ENCODE measurements at regions not wholly inside any gene's neighbourhood (a gene's known extent, or its start where the extent isn't known, plus 50 kb on each side); places are given as distances from the start of the nearest gene placed in this dataset.

GRCh38 chr1:165063181-165063965 lies 293.1 kb downstream of the LMX1A start:
- Histone ChIP-seq H3K36me3 (no peaks in the 10 kb centered on the region), H3K27ac (peak overlapping the region; percentile 55 to 66 (median 56)), H3K4me1 (peaks cover 0 to 39% (median 28%) of the 10 kb centered on the region in 4 donors), H3K27me3 (no peaks in the 10 kb centered on the region), H3K9me3 (no peaks in the 10 kb centered on the region), H3K4me3 (no peak overlapping the region)
- 71 to 74% methylated on average over 6 of the region's 6 CpGs for WGBS, 2 donors
- TF ChIP-seq POLR2AphosphoS5 (IDR thresholded peaks at IDR 0.05) (peak in 3 of 4 donors; percentile 55 to 73 (median 62)), POLR2A (IDR thresholded peaks at IDR 0.05) (no peak), EP300 (IDR thresholded peaks at IDR 0.05) (peak in 2 of 4 donors; percentile 8 to 32)
- intact Hi-C loops (cut with DNase I): loop anchor here (10.0 kb wide), 6 partner anchors 239 to 1659 kb away; no protein-coding TSS in a partner anchor
- DNase-seq: peak; percentile 83

GRCh38 chr1:165062346-165062745 lies 294.2 kb downstream of the LMX1A start:
- peaks cover 0 to 31% (median 28%) of the 10 kb centered on the region in 4 donors for H3K4me1 ChIP-seq
- intact Hi-C loops (cut with DNase I): loop anchor here (10.0 kb wide), 6 partner anchors 238 to 1658 kb away; no protein-coding TSS in a partner anchor
- DNase-seq: no peak
- peak overlapping the region; percentile 55 to 66 (median 56) for H3K27ac ChIP-seq
- no peaks in the 10 kb centered on the region for H3K27me3 ChIP-seq
- TF ChIP-seq EP300 (IDR thresholded peaks at IDR 0.05) (no peak), CTCF (IDR thresholded peaks at IDR 0.05) (no peak), POLR2AphosphoS5 (IDR thresholded peaks at IDR 0.05) (no peak), POLR2A (IDR thresholded peaks at IDR 0.05) (no peak)
- 63 to 66% methylated on average over 4 of the region's 4 CpGs for WGBS, 2 donors
- H3K9me3 ChIP-seq: no peaks in the 10 kb centered on the region
- H3K4me3 ChIP-seq: no peak overlapping the region
- no peaks in the 10 kb centered on the region for H3K36me3 ChIP-seq

GRCh38 chr1:165060285-165060793 lies 296.2 kb downstream of the LMX1A start:
- H3K4me3 ChIP-seq: no peak overlapping the region
- H3K27ac ChIP-seq: no peak overlapping the region
- H3K27me3 ChIP-seq: no peaks in the 10 kb centered on the region
- 88 to 89% methylated on average over 6 of the region's 6 CpGs for WGBS, 2 donors
- H3K36me3 ChIP-seq: no peaks in the 10 kb centered on the region
- peaks cover 0 to 39% (median 30%) of the 10 kb centered on the region in 4 donors for H3K4me1 ChIP-seq
- no peak for DNase-seq
- intact Hi-C loops (cut with DNase I): loop anchor here (10.0 kb wide), 6 partner anchors 236 to 1656 kb away; no protein-coding TSS in a partner anchor
- H3K9me3 ChIP-seq: no peaks in the 10 kb centered on the region
- no peak for TF ChIP-seq POLR2AphosphoS5 (IDR thresholded peaks at IDR 0.05)
- TF ChIP-seq CTCF (IDR thresholded peaks at IDR 0.05): no peak
- TF ChIP-seq EP300 (IDR thresholded peaks at IDR 0.05): no peak
- no peak for TF ChIP-seq POLR2A (IDR thresholded peaks at IDR 0.05)

GRCh38 chr1:165057956-165058355 lies 298.6 kb downstream of the LMX1A start:
- H3K4me1 ChIP-seq: peaks cover 0 to 26% (median 16%) of the 10 kb centered on the region in 4 donors
- H3K27me3 ChIP-seq: no peaks in the 10 kb centered on the region
- WGBS, 2 donors: 62 to 80% methylated on average over 3 of the region's 3 CpGs
- no peak for DNase-seq
- no peaks in the 10 kb centered on the region for H3K36me3 ChIP-seq
- no peak overlapping the region for H3K27ac ChIP-seq
- H3K4me3 ChIP-seq: no peak overlapping the region
- no peak for TF ChIP-seq CTCF (IDR thresholded peaks at IDR 0.05)
- no peak for TF ChIP-seq POLR2AphosphoS5 (IDR thresholded peaks at IDR 0.05)
- TF ChIP-seq EP300 (IDR thresholded peaks at IDR 0.05): no peak
- TF ChIP-seq POLR2A (IDR thresholded peaks at IDR 0.05): no peak
- H3K9me3 ChIP-seq: no peaks in the 10 kb centered on the region
- intact Hi-C loops (cut with DNase I): no loop called here

GRCh38 chr1:165056914-165057313 lies 299.6 kb downstream of the LMX1A start:
- Histone ChIP-seq H3K9me3 (no peaks in the 10 kb centered on the region), H3K27me3 (no peaks in the 10 kb centered on the region), H3K36me3 (no peaks in the 10 kb centered on the region), H3K4me1 (peaks cover 0 to 16% (median 6%) of the 10 kb centered on the region in 4 donors), H3K27ac (no peak overlapping the region), H3K4me3 (no peak overlapping the region)
- no peak for DNase-seq
- 41 to 44% methylated on average over 2 of the region's 2 CpGs for WGBS, 2 donors
- TF ChIP-seq POLR2AphosphoS5 (IDR thresholded peaks at IDR 0.05): no peak
- TF ChIP-seq CTCF (IDR thresholded peaks at IDR 0.05): no peak
- no peak for TF ChIP-seq EP300 (IDR thresholded peaks at IDR 0.05)
- no peak for TF ChIP-seq POLR2A (IDR thresholded peaks at IDR 0.05)
- intact Hi-C loops (cut with DNase I): no loop called here
